PC-3 (cell line): ENCODE measurements at regions not wholly inside any gene's neighbourhood (a gene's known extent, or its start where the extent isn't known, plus 50 kb on each side); places are given as distances from the start of the nearest gene placed in this dataset.

ENCODE experiments used
- ATAC-seq: fragments of 200-7000 bp; cut with Tn5 transposase; 2 replicates; pipeline ENCODE4 v1.9.1; 2020; ENCODE audit warnings: mild to moderate bottlenecking, moderate library complexity
- BruUV-seq: library from RNA; stranded (reverse); fragments of 400-500 nt; replicated peaks from 2 replicates; lab custom pipeline; 2021; lab: Mats Ljungman, UMichigan
- CTCF ChIA-PET: fragments of 300-600 bp; sonication (Branson Sonifier 250); formaldehyde crosslinking; loops from one replicate; lab custom pipeline; 2022; ENCODE audit warnings: antibody characterized with exemption; lab: Charles Lee
- POLR2A ChIA-PET: fragments of 300-600 bp; sonication (Branson Sonifier 250); formaldehyde crosslinking; loops from one replicate; lab custom pipeline; 2022; ENCODE audit warnings: antibody characterized with exemption; ENCODE audit not compliant: unreplicated experiment; lab: Charles Lee
- DNase-seq: peaks from one replicate; pipeline ENCODE4 v3.0.0-alpha.2; 2015
- H2AFZ ChIP-seq: fragments of 300-600 bp; sonication (generic); 2 replicates; pipeline ENCODE4 v1.6.0; 2016; ENCODE audit warnings: antibody characterized with exemption, low read length
- H3F3A ChIP-seq: fragments of 300-600 bp; sonication (generic); one replicate; pipeline ENCODE4 v1.6.0; 2017; ENCODE audit warnings: antibody characterized with exemption, low read length, control low read depth, mild to moderate bottlenecking; ENCODE audit not compliant: unreplicated experiment
- H3K27ac ChIP-seq: fragments of 300-600 bp; sonication (generic); 2 replicates; pipeline ENCODE4 v1.5.1; 2016; ENCODE audit warnings: mild to moderate bottlenecking, low read length
- H3K27me3 ChIP-seq: fragments of 300-600 bp; sonication (generic); 2 replicates; pipeline ENCODE4 v1.6.1; 2016; ENCODE audit warnings: low read length, mixed read lengths
- H3K36me3 ChIP-seq: fragments of 300-600 bp; sonication (generic); 2 replicates; pipeline ENCODE4 v1.6.1; 2016; ENCODE audit warnings: low read depth, mixed run types, low read length, mixed read lengths
- H3K4me1 ChIP-seq: fragments of 300-600 bp; sonication (generic); 2 replicates; pipeline ENCODE4 v1.5.1; 2016; ENCODE audit warnings: low read length; ENCODE audit not compliant: insufficient read depth
- H3K4me2 ChIP-seq: fragments of 300-600 bp; sonication (generic); 2 replicates; pipeline ENCODE4 v1.6.0; 2016; ENCODE audit warnings: low read length
- H3K4me3 ChIP-seq: fragments of 300-600 bp; sonication (generic); 2 replicates; pipeline ENCODE4 v1.5.1; 2016; ENCODE audit warnings: mild to moderate bottlenecking, low read length, mixed read lengths
- H3K79me2 ChIP-seq: fragments of 300-600 bp; sonication (generic); 2 replicates; pipeline ENCODE4 v1.6.1; 2017; ENCODE audit warnings: low read length, mixed read lengths
- H3K9ac ChIP-seq: fragments of 300-600 bp; sonication (generic); 2 replicates; pipeline ENCODE4 v1.6.0; 2016; ENCODE audit warnings: mild to moderate bottlenecking, low read length
- H3K9me2 ChIP-seq: fragments of 300-600 bp; sonication (generic); replicated peaks from 2 replicates; pipeline ENCODE4 v1.6.1; 2016; ENCODE audit warnings: mixed run types, low read length, mixed read lengths
- H3K9me3 ChIP-seq: fragments of 300-600 bp; sonication (generic); 2 replicates; pipeline ENCODE4 v1.6.1; 2016; ENCODE audit warnings: low read length, mixed read lengths
- H4K20me1 ChIP-seq: fragments of 300-600 bp; sonication (generic); 2 replicates; pipeline ENCODE4 v1.6.1; 2016; ENCODE audit warnings: low read length, mixed read lengths
- EZH2 ChIP-seq: fragments of 300-600 bp; sonication (generic); IDR thresholded peaks from one replicate; pipeline ENCODE4 v1.6.1; 2017; ENCODE audit warnings: antibody characterized with exemption, mild to moderate bottlenecking, low read length; ENCODE audit not compliant: unreplicated experiment
- EZH2phosphoT487 ChIP-seq: fragments of 300-600 bp; sonication (generic); IDR thresholded peaks from 2 replicates; pipeline ENCODE4 v1.6.1; 2018; ENCODE audit warnings: mild to moderate bottlenecking, antibody characterized with exemption, low read length, borderline replicate concordance
- intact Hi-C: fragments of 100-400 bp; cut with micrococcal nuclease; formaldehyde crosslinking; loops from 2 replicates; pipeline ENCODE4 v1.9.0; 2023
- TF ChIP-seq, protein P1 (sequence below): fragments of 300-600 bp; sonication (generic); conservative IDR thresholded peaks from 2 replicates; pipeline ENCODE4 v1.5.1; 2017; ENCODE audit warnings: antibody characterized with exemption, low read depth, mild to moderate bottlenecking, low read length

DNA sequence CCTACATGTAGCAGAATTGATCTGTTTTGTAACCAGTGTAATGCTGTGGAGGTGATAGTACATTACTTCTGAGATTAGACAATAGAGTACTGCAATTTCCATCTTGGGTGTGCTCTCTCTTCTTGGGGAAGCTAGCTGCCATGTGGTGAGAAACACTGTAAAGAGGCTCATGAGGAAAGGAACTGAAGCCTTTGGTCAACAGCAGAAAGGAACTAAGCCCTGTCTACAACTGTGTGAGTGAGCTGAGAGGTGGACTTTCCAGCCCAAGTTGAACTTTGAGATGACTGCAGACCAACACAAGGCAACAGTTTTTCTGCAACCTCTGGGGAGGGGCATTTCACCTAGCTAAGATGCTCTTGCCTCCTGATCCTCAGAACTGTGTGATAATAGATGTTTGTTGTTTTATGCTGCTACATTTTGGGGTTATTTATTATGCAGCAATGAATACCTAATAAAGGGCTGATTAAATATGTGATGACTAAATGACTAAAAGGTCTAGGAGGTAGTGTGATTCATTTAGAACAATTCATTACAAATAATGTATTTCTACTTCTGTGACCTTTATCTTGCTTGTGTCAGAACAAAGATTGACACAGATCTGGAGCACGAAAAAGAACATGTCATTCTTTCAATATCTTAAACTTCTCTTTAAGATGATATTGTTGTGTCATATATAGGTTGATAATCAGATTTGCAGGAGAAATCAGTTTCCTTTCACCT is 121.6 kb upstream of the THRB start:
- H3K27ac ChIP-seq: no peak overlapping the region
- H3K36me3 ChIP-seq: no peaks in the 10 kb centered on the region
- no peak for TF ChIP-seq EZH2phosphoT487
- TF ChIP-seq EZH2: no peak
- H3K9me2 ChIP-seq: no peaks in the 10 kb centered on the region
- no peak overlapping the region for H2AFZ ChIP-seq
- H3K79me2 ChIP-seq: no peaks in the 10 kb centered on the region
- no peaks in the 10 kb centered on the region for H4K20me1 ChIP-seq
- H3K9ac ChIP-seq: no peak overlapping the region
- no TSS peak for BruUV-seq
- H3F3A ChIP-seq: no peaks in the 10 kb centered on the region
- POLR2A ChIA-PET: interaction anchor here (0.6 kb wide), 1 partner anchor 125 kb away, joined by 3 read pairs; no protein-coding TSS in a partner anchor
- peaks cover 13% of the 10 kb centered on the region for H3K4me1 ChIP-seq
- peak; percentile 8 for DNase-seq
- H3K4me2 ChIP-seq: peak overlapping the region; percentile 37
- H3K9me3 ChIP-seq: no peaks in the 10 kb centered on the region
- peak; percentile 80 for ATAC-seq
- no peaks in the 10 kb centered on the region for H3K27me3 ChIP-seq
- intact Hi-C loops: no loop called here
- no peak overlapping the region for H3K4me3 ChIP-seq
- CTCF ChIA-PET: no interaction called here

DNA sequence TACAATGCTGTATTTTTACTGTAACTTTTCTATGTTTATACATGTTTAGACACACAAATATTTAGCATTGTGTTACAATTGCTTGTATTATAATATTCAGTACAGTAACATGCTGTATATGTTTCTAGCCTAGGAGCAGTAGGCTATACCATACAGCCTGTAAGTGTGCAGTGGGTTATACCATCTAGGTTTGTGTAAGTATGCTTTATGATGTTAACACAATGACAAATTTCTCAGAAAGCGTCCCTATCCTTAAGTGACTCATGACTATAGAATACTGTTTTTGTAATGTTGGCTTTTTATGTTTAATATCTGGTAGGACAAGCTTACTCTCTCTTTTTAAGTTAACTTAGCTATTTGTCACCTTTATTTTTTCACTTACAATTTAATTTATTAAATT is 127.5 kb upstream of the THRB start:
- H2AFZ ChIP-seq: no peak overlapping the region
- no peak overlapping the region for H3K27ac ChIP-seq
- H3K4me3 ChIP-seq: no peak overlapping the region
- H3K4me1 ChIP-seq: peaks cover 21% of the 10 kb centered on the region
- H3K9me2 ChIP-seq: no peaks in the 10 kb centered on the region
- H3K4me2 ChIP-seq: peak overlapping the region; percentile 47
- H3K9me3 ChIP-seq: no peaks in the 10 kb centered on the region
- no peak for TF ChIP-seq EZH2
- TF ChIP-seq, protein P1, sequence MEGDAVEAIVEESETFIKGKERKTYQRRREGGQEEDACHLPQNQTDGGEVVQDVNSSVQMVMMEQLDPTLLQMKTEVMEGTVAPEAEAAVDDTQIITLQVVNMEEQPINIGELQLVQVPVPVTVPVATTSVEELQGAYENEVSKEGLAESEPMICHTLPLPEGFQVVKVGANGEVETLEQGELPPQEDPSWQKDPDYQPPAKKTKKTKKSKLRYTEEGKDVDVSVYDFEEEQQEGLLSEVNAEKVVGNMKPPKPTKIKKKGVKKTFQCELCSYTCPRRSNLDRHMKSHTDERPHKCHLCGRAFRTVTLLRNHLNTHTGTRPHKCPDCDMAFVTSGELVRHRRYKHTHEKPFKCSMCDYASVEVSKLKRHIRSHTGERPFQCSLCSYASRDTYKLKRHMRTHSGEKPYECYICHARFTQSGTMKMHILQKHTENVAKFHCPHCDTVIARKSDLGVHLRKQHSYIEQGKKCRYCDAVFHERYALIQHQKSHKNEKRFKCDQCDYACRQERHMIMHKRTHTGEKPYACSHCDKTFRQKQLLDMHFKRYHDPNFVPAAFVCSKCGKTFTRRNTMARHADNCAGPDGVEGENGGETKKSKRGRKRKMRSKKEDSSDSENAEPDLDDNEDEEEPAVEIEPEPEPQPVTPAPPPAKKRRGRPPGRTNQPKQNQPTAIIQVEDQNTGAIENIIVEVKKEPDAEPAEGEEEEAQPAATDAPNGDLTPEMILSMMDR: no peak
- no peak for TF ChIP-seq EZH2phosphoT487
- no peaks in the 10 kb centered on the region for H3K27me3 ChIP-seq
- intact Hi-C loops: loop anchor here (2.0 kb wide), 1 partner anchor 23 kb away; no protein-coding TSS in a partner anchor
- ChIA-PET CTCF (interaction anchor here (0.5 kb wide), 1 partner anchor 277 kb away, joined by 3 read pairs; no protein-coding TSS in a partner anchor), POLR2A (no interaction called here)
- DNase-seq: peak; percentile 87
- no peaks in the 10 kb centered on the region for H4K20me1 ChIP-seq
- no peaks in the 10 kb centered on the region for H3K36me3 ChIP-seq
- H3K79me2 ChIP-seq: no peaks in the 10 kb centered on the region
- H3K9ac ChIP-seq: no peak overlapping the region
- ATAC-seq: peak; percentile 100
- no peaks in the 10 kb centered on the region for H3F3A ChIP-seq
- no TSS peak for BruUV-seq

DNA sequence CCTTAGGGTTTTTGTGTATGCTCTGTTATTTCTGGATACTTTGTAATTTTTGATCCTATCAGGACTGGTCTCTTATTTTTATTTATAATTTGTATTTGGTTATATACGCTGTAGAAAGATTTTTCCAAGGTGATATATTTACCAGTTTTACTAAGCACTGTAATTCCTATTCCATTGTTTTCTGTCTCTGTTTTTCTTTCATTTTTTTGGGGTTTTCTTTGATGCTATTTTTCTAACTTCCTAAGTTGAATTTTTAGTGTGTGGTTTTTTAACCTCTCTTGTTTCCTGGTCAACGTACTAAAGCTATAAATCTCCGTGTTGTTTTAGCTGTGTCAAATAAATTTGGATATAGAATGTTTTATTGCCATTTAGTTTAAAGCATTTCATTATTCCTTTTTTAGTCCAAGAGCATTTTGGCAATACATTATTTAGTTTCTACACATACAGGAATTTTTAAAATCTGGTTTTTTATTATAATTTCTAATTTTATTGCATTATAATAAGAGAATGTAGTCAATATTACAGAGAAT is 128.1 kb upstream of the THRB start:
- no peak overlapping the region for H2AFZ ChIP-seq
- TF ChIP-seq EZH2 (no peak), EZH2phosphoT487 (no peak)
- TF ChIP-seq, protein P1: no peak
- no peak overlapping the region for H3K9ac ChIP-seq
- H3F3A ChIP-seq: no peaks in the 10 kb centered on the region
- H3K4me1 ChIP-seq: peaks cover 21% of the 10 kb centered on the region
- H3K4me3 ChIP-seq: no peak overlapping the region
- H3K4me2 ChIP-seq: peak overlapping the region; percentile 38
- ChIA-PET POLR2A (no interaction called here), CTCF (interaction anchor here (0.5 kb wide), 1 partner anchor 278 kb away, joined by 3 read pairs; no protein-coding TSS in a partner anchor)
- peak; percentile 8; the same call in 1 of the 2 replicates for ATAC-seq
- H3K36me3 ChIP-seq: no peaks in the 10 kb centered on the region
- no peaks in the 10 kb centered on the region for H4K20me1 ChIP-seq
- intact Hi-C loops: loop anchor here (2.0 kb wide), 1 partner anchor 24 kb away; no protein-coding TSS in a partner anchor
- H3K79me2 ChIP-seq: no peaks in the 10 kb centered on the region
- DNase-seq: no peak
- no peaks in the 10 kb centered on the region for H3K9me3 ChIP-seq
- H3K9me2 ChIP-seq: no peaks in the 10 kb centered on the region
- no TSS peak for BruUV-seq
- H3K27ac ChIP-seq: no peak overlapping the region
- no peaks in the 10 kb centered on the region for H3K27me3 ChIP-seq
